ENCODE measurements at regions not wholly inside any gene's neighbourhood (a gene's known extent, or its start where the extent isn't known, plus 50 kb on each side); places are given as distances from the start of the nearest gene placed in this dataset.

DNA sequence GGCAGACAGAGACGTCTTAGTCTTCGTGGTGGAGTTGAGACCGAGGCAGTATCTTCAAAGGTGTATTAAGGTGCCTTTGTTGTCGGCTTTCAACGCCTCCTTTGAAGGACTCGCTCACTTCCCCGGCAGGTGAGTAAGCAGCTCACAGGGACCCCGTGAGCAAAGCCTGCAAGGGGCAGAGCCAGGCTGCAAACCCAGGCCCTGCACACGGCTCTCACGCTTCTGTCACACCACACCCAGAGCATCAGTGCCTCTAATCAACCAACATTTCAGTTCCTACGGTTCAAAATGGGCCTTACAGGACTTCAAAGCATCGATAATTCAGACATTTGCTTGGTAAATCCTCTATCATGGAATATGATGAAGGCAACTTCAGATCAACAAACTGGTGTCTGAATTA is 64.8 kb upstream of the INSIG1 start:
- ATAC-seq (ENCODE audit: low FRiP score in 2 of 2) (no peak), DNase-seq (no peak)
- H3K4me1 ChIP-seq, result no peaks in the 10 kb centered on the region
- TF ChIP-seq CTCF (IDR thresholded peaks at IDR 0.05) (no peak), EP300 (IDR thresholded peaks at IDR 0.05) (no peak)
- H3K4me3 ChIP-seq, result no peak overlapping the region
- 80 to 85% methylated on average over 10 to 12 of the region's 12 CpGs for WGBS, 2 donors
- no peaks in the 10 kb centered on the region for H3K36me3 ChIP-seq
- H3K27me3 ChIP-seq, result no peaks in the 10 kb centered on the region
- H3K27ac ChIP-seq, result no peak overlapping the region
- H3K9me3 ChIP-seq, result no peaks in the 10 kb centered on the region

GRCh38 chr7:155233311-155234157 is 64.1 kb upstream of the INSIG1 start:
- Histone ChIP-seq H3K27me3 (no peaks in the 10 kb centered on the region), H3K36me3 (no peaks in the 10 kb centered on the region), H3K27ac (no peak overlapping the region), H3K4me3 (no peak overlapping the region), H3K9me3 (no peaks in the 10 kb centered on the region), H3K4me1 (no peaks in the 10 kb centered on the region)
- WGBS, 2 donors, result 57 to 67% methylated on average over 19 to 28 of the region's 28 CpGs
- DNase-seq (peak in 1 of 2 donors; percentile 53), ATAC-seq (ENCODE audit: low FRiP score in 2 of 2) (no peak)
- no peak for TF ChIP-seq POLR2A (IDR thresholded peaks at IDR 0.05)
- TF ChIP-seq EP300 (IDR thresholded peaks at IDR 0.05), result no peak
- TF ChIP-seq CTCF (IDR thresholded peaks at IDR 0.05), result no peak
- TF ChIP-seq POLR2AphosphoS5 (IDR thresholded peaks at IDR 0.05), result no peak

DNA sequence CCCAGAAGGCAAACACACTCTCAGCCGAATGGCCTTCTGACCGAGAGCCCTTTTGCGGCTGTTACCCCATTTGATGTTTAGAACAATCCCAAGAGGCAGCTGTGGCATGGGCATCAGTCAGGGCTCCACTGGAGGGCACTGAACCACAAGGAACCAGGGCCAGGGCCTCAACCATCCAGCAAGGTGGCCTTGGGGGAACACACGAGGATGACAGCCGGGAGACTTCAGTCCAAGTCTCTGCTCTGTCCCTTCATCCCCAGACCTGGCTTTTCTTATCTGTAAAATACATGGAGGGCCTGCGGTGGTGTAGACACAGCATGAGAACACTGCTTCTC is 63.6 kb upstream of the INSIG1 start:
- no peak overlapping the region for H3K4me3 ChIP-seq
- no peak overlapping the region for H3K27ac ChIP-seq
- no peaks in the 10 kb centered on the region for H3K27me3 ChIP-seq
- TF ChIP-seq CTCF (IDR thresholded peaks at IDR 0.05), result no peak
- TF ChIP-seq POLR2A (IDR thresholded peaks at IDR 0.05), result no peak
- TF ChIP-seq EP300 (IDR thresholded peaks at IDR 0.05), result no peak
- TF ChIP-seq POLR2AphosphoS5 (IDR thresholded peaks at IDR 0.05), result no peak
- no peaks in the 10 kb centered on the region for H3K36me3 ChIP-seq
- no peaks in the 10 kb centered on the region for H3K4me1 ChIP-seq
- no peaks in the 10 kb centered on the region for H3K9me3 ChIP-seq
- no peak for ATAC-seq (ENCODE audit: low FRiP score in 2 of 2)
- WGBS, 2 donors, result 86 to 100% methylated on average over 4 to 6 of the region's 6 CpGs
- DNase-seq, result no peak

- WGBS, 2 donors, result 77 to 83% methylated on average over 14 of the region's 14 CpGs
- Histone ChIP-seq H3K4me1 (no peaks in the 10 kb centered on the region), H3K4me3 (no peak overlapping the region), H3K27ac (no peak overlapping the region), H3K27me3 (no peaks in the 10 kb centered on the region), H3K9me3 (no peaks in the 10 kb centered on the region), H3K36me3 (no peaks in the 10 kb centered on the region)
- TF ChIP-seq CTCF (IDR thresholded peaks at IDR 0.05), result no peak
- no peak for TF ChIP-seq POLR2AphosphoS5 (IDR thresholded peaks at IDR 0.05)
- TF ChIP-seq POLR2A (IDR thresholded peaks at IDR 0.05), result no peak
- TF ChIP-seq EP300 (IDR thresholded peaks at IDR 0.05), result no peak
- DNase-seq (no peak), ATAC-seq (ENCODE audit: low FRiP score in 2 of 2) (no peak)
These were observed 62.5 kb upstream of the INSIG1 start for GRCh38 chr7:155234950-155235789.
